Activated CD8-positive, alpha-beta T cell treated with anti-CD3 and anti-CD28 coated beads for 36 hours (primary cell): ENCODE measurements at regions not wholly inside any gene's neighbourhood (a gene's known extent, or its start where the extent isn't known, plus 50 kb on each side); places are given as distances from the start of the nearest gene placed in this dataset.

Experiments
- ATAC-seq: fragments of 200-7000 bp; cut with Tn5 transposase; one replicate; pipeline ENCODE4 v1.10.0; 2021; ENCODE audit warnings: mild to moderate bottlenecking, moderate library complexity
- CTCF ChIA-PET: fragments of 350-600 bp; sonication (Branson Sonifier 250); formaldehyde crosslinking; loops from one replicate; lab custom pipeline; 2021; ENCODE audit warnings: antibody characterized with exemption; lab: Charles Lee
- POLR2A ChIA-PET: fragments of 350-600 bp; sonication (Branson Sonifier 250); formaldehyde crosslinking; loops from one replicate; lab custom pipeline; 2021; ENCODE audit warnings: antibody characterized with exemption; lab: Charles Lee
- DNase-seq: peaks from one replicate; pipeline ENCODE4 v3.0.0-alpha.2; 2020
- H3K27ac Mint-ChIP-seq: one replicate; pipeline ENCODE4 v1.8.0; 2021; ENCODE audit warnings: mild to moderate bottlenecking, mixed read lengths
- H3K27me3 Mint-ChIP-seq: one replicate; pipeline ENCODE4 v1.8.0; 2021; ENCODE audit warnings: mixed read lengths
- H3K36me3 Mint-ChIP-seq: one replicate; pipeline ENCODE4 v1.8.0; 2021; ENCODE audit warnings: low read depth, mixed read lengths
- H3K4me1 Mint-ChIP-seq: one replicate; pipeline ENCODE4 v1.8.0; 2021; ENCODE audit warnings: low read depth, mixed read lengths
- H3K4me3 Mint-ChIP-seq: one replicate; pipeline ENCODE4 v1.8.0; 2021; ENCODE audit warnings: mild to moderate bottlenecking, moderate library complexity, mixed read lengths
- H3K9me3 Mint-ChIP-seq: one replicate; pipeline ENCODE4 v1.8.0; 2021; ENCODE audit warnings: mixed read lengths
- intact Hi-C: fragments of 100-400 bp; cut with micrococcal nuclease; formaldehyde crosslinking; loops from one replicate; pipeline ENCODE4 v1.10.0; 2022
- TF ChIP-seq, protein P1 (sequence below): fragments of 200-600 bp; IDR thresholded peaks from one replicate; pipeline ENCODE4 v1.8.0; 2022; ENCODE audit warnings: antibody characterized with exemption, mild to moderate bottlenecking

DNA sequence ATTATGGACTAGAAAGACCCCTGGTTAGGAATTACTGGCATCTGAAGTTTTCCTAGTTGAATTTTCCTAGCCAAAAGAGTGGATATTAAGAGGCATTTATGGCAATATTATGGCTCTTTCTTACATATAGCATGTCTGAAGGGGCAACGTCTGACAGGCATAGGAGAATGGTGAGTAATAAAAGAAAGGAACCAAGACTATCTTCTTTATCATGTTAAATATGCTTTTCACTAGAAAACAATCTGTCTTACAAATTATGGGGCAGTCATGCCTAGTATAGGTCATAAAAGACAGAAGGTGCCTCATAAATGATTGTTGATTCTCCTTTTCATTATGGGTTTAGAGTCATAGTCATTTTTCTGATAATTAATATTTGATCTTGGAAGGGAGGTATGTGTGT, 431.1 kb upstream of the HTR2C start:
- Mint-ChIP-seq H3K36me3 (no peaks in the 10 kb centered on the region), H3K27me3 (no peaks in the 10 kb centered on the region), H3K27ac (no peak overlapping the region), H3K4me1 (no peaks in the 10 kb centered on the region), H3K4me3 (no peak overlapping the region), H3K9me3 (no peaks in the 10 kb centered on the region)
- intact Hi-C loops = no loop called here
- CTCF ChIA-PET = no interaction called here
- ATAC-seq (no peak), DNase-seq (no peak)
- TF ChIP-seq, protein P1, sequence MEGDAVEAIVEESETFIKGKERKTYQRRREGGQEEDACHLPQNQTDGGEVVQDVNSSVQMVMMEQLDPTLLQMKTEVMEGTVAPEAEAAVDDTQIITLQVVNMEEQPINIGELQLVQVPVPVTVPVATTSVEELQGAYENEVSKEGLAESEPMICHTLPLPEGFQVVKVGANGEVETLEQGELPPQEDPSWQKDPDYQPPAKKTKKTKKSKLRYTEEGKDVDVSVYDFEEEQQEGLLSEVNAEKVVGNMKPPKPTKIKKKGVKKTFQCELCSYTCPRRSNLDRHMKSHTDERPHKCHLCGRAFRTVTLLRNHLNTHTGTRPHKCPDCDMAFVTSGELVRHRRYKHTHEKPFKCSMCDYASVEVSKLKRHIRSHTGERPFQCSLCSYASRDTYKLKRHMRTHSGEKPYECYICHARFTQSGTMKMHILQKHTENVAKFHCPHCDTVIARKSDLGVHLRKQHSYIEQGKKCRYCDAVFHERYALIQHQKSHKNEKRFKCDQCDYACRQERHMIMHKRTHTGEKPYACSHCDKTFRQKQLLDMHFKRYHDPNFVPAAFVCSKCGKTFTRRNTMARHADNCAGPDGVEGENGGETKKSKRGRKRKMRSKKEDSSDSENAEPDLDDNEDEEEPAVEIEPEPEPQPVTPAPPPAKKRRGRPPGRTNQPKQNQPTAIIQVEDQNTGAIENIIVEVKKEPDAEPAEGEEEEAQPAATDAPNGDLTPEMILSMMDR = no peak
- POLR2A ChIA-PET = no interaction called here

DNA sequence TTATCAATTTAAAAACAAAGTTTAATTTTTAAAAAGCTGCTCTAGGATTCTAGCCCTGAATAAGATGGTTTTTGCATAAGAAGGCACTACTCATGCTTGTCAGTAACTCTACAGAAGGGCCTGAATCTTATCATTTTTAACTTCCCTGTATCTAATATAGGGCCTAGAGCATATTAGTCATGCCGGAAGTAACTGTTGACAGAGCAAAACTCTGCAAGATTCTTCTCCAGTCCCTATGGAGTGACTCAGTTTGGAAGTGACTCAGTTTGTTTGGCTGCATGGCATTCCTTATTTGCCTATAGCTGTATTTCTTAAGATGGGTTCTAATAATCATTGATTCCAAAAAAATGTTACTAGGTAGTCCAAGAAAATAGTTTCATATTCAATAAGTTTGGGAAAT, 431.8 kb upstream of the HTR2C start:
- H3K27ac Mint-ChIP-seq = no peak overlapping the region
- H3K4me3 Mint-ChIP-seq = no peak overlapping the region
- no peaks in the 10 kb centered on the region for H3K36me3 Mint-ChIP-seq
- intact Hi-C loops = no loop called here
- no peaks in the 10 kb centered on the region for H3K9me3 Mint-ChIP-seq
- no peak for DNase-seq
- H3K27me3 Mint-ChIP-seq = no peaks in the 10 kb centered on the region
- ATAC-seq = no peak
- TF ChIP-seq, protein P1 = no peak
- CTCF ChIA-PET = no interaction called here
- no peaks in the 10 kb centered on the region for H3K4me1 Mint-ChIP-seq
- POLR2A ChIA-PET = no interaction called here

GRCh38 chrX:114134465-114134864, 449.4 kb upstream of the HTR2C start:
- ATAC-seq = no peak
- TF ChIP-seq, protein P1 = no peak
- DNase-seq = no peak
- intact Hi-C loops = no loop called here
- Mint-ChIP-seq H3K4me1 (no peaks in the 10 kb centered on the region), H3K4me3 (no peak overlapping the region), H3K27ac (no peak overlapping the region), H3K9me3 (peaks cover 4% of the 10 kb centered on the region), H3K27me3 (no peaks in the 10 kb centered on the region), H3K36me3 (no peaks in the 10 kb centered on the region)
- ChIA-PET CTCF (no interaction called here), POLR2A (no interaction called here)

GRCh38 chrX:114127411-114128025, 456.4 kb upstream of the HTR2C start:
- intact Hi-C loops = no loop called here
- DNase-seq = no peak
- no peak overlapping the region for H3K27ac Mint-ChIP-seq
- TF ChIP-seq, protein P1 = no peak
- H3K36me3 Mint-ChIP-seq = no peaks in the 10 kb centered on the region
- peaks cover 4% of the 10 kb centered on the region for H3K9me3 Mint-ChIP-seq
- ChIA-PET POLR2A (no interaction called here), CTCF (no interaction called here)
- ATAC-seq = no peak
- no peak overlapping the region for H3K4me3 Mint-ChIP-seq
- no peaks in the 10 kb centered on the region for H3K27me3 Mint-ChIP-seq
- H3K4me1 Mint-ChIP-seq = no peaks in the 10 kb centered on the region

DNA sequence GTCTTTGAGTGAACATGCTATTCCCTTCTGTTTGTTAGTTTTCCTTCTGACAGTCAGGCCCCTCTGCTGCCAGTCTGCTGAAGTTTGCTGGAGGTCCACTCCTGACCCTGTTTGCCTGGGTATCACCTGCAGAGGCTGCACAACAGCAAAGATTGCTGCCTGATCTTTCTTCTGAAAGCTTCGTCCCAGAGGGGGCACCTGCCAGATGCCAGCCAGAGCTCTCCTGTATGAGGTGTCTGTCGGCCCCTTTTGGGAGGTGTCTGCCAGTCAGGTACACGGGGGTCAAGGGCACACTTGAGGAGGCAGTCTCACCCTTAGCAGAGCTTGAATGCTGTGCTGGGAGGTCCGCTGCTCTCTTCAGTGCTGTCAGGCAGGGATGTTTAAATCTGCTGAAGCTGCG, 456.9 kb upstream of the HTR2C start:
- H3K36me3 Mint-ChIP-seq = no peaks in the 10 kb centered on the region
- no peak overlapping the region for H3K27ac Mint-ChIP-seq
- POLR2A ChIA-PET = no interaction called here
- intact Hi-C loops = no loop called here
- peaks cover 4% of the 10 kb centered on the region for H3K9me3 Mint-ChIP-seq
- DNase-seq = no peak
- CTCF ChIA-PET = no interaction called here
- ATAC-seq = no peak
- H3K27me3 Mint-ChIP-seq = no peaks in the 10 kb centered on the region
- H3K4me3 Mint-ChIP-seq = no peak overlapping the region
- TF ChIP-seq, protein P1 = no peak
- H3K4me1 Mint-ChIP-seq = no peaks in the 10 kb centered on the region
